AML-193 (cell line): ENCODE measurements at regions not wholly inside any gene's neighbourhood (a gene's known extent, or its start where the extent isn't known, plus 50 kb on each side); places are given as distances from the start of the nearest gene placed in this dataset.

Experiments
- DNase-seq, 2 experiments: peaks; one replicate each; lab custom pipeline; 2025; lab: John Stamatoyannopoulos, UW

DNA sequence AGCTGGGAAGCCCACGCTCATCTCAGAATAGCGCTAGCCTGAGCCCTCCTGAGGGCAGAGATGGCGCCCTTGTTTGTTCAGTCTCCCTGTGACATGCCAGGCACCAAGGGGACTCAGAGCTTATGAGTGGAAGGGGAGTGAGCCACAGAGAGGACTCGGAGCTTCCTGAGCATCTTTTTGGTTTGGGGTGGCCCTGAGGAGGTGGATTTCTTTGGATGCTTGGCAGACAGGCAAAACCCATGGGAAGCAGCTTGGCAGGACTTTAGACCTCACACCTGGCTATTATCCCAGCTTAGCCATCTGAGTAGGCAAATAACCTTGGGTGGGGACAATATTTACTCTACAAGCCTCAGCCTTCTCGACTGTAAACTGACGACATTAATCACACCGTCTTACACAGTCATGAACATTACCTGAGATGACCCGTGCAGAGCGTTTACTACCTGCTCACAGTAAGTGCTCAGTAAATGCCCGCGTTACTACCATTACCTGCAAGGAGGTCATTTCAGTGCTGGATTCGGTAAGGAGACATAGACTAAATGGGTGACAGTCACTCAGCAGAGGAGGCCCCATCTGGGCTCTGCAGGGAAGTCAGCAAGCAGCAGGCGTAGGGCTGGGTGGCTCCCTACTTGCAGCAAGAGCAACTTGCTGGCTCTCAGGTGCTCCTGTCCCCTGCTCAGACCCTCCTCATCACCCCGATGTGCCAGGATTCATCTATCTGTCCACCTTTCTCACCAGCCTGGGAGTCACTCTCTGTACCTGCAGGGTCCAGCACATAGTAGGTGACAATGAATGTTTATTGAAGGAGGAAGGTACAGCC is 54.9 kb downstream of the KLHDC7A start:
- no peak for DNase-seq

- no peak for DNase-seq
Observed at GRCh38 chr1:18536356-18536755, 55.6 kb downstream of the KLHDC7A start.

- no peak for DNase-seq
Observed at GRCh38 chr1:18536915-18537314, 56.2 kb downstream of the KLHDC7A start.

- no peak for DNase-seq
Observed at GRCh38 chr1:18537386-18538306, 56.9 kb downstream of the KLHDC7A start.

- no peak for DNase-seq
Observed at GRCh38 chr1:18539171-18539570, 58.4 kb downstream of the KLHDC7A start.

GRCh38 chr1:18540136-18540765 is 59.5 kb downstream of the KLHDC7A start:
- no peak for DNase-seq

DNA sequence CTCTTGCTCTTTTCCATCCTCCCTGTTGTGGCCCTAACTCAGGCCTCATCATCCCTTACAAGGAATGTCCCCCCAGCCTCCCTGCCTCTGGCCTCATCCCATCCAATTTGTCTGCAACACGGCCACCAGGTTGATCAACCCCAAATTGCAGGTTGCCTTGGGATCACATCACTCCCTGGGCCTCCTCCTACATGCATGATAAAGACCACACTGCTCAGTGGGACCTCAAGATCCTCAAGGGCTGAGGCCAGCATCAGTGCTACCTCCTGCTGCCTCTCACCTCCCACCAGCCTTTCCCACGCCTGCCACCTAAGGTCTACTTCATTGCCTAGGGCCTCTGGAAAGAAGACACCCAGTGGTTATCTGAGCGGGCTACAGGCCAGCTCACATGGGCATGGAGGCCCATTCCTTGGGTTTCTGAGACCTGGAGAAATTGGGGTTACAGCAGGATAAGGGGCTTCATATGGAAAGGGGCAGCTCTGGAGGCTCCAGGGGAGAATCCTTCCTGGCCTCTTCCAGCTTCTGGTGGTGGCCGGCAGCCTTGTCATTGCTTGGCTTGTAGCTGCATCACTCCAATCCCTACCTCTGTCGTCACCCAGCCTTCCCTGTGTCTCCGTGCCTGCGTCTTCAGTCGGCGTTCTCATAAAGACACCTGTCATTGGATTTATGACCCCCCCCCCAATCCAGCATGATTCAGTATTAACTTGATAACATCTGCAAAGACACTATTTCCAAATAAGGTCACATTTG is 60.5 kb downstream of the KLHDC7A start:
- DNase-seq = no peak

DNA sequence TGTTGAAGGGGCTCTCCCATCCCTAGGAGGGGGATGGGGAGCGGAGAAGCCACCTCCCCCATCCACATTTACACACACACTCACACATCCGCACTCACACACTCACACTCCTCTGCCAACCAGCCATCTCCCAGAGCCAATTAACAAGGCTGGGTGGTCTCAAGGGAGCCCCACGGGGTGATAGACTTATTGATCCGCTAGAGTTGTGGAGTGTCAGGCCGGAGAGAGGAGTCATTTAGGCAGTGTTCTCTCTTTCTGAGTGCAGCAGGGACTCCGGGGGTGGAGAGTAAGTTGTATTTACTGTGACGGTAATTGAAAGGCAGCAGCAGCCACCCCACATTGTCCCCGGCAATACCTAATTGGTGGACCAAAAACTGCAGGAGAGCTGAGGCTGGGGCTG is 61.6 kb downstream of the KLHDC7A start:
- no peak for DNase-seq

- no peak for DNase-seq
Observed at GRCh38 chr1:18546026-18546425, 65.3 kb downstream of the KLHDC7A start.

DNA sequence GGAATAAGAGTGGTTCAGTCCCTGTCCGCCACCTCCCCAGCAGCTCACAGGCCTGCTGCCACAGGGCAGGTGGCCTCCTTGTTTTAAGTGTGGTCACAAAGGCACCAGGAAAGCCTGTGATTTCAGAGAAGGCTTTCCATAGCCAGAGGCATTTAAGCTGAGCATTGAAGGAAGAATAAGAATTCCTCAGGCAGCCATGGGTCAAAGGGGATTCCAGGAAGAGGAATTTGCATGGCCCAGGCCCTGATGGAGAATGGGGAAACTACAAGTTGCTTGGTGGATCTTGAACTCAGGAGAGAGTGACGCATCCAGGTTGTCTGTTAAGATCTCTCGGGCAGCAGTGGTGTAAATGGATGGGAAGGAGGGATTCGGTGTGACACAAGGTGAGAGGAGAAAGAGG is 66.7 kb downstream of the KLHDC7A start:
- no peak for DNase-seq

DNA sequence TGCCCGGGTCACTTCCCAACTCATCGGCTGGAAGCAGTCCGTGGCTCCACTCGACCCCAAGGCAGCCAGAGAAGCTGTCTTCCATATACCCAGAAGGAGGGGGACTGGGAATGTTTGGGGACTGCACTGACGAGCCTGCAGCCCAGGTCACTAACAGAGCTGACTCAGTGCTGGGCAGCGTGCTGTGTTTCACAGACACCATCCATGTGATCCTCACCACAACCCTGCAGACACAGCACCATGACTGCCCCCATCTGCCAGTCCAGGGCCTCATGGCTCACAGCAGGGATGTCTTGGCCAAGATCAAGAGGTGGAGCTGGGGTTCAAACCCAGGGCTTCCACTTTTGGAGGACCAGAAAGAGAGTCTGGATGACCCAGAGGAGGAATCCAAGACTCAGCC is 67.9 kb downstream of the KLHDC7A start:
- no peak for DNase-seq

DNA sequence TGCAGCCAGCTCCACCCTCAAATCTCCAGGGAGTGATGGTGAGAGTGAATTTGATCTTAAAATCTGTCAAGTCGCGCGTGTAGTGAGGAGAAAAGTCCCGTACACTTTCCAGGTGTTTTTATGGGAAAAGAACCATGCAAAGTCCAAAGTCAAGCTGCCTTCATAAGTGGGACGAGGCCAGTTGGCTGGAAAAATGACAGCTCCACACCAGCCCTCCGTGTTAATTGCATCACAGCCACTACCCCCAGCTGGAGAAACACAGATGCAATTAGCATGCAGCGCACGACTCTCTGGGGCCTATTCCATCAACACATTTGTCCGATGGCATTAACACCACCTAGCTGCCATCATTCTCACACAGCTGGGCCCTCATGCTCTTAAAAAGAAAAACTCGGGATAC is 68.4 kb downstream of the KLHDC7A start:
- no peak for DNase-seq

- no peak for DNase-seq
Observed at GRCh38 chr1:18549906-18550305, 69.2 kb downstream of the KLHDC7A start.

DNA sequence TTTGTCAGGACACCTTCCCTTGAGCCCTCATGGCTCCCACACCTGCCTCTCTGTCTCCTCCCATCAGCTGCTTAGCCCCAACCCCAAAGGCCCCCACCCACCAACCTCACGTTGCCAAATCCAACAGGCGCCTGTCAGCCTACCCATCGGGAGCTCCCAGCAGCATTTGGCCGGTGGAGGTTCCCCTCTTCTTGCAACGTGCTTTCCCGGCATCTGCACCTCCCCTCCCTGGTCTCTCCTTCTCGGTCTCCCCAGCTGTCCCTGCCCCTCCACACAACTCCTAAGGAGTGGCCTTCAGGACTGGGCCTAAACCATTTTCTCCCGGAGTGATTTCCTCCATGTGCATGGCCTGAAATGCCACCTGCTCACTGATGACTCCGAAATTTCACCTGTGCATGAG is 71.9 kb downstream of the KLHDC7A start:
- no peak for DNase-seq

- DNase-seq = no peak
Observed at GRCh38 chr1:18553388-18553787, 72.7 kb downstream of the KLHDC7A start.

- DNase-seq = no peak
Observed at GRCh38 chr1:18554099-18554498, 73.4 kb downstream of the KLHDC7A start.

DNA sequence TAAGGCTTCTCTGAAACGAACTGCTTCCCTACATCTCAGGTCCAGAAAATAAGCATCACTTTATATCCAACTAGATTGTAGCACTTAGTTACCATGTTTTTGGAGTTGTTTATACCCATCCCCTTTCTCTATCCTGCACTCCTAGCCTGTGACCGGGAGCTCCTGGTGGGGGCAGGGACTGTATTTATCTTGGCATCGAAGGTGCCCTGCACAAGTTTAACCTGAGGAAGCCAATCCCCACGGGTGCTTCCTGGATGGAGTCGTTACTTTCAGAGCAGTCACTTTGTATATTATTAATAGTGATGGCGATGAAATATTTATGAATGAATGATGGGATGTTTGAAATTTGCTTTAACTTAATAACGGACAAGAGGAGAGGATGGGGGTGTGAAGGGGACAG is 73.9 kb downstream of the KLHDC7A start:
- no peak for DNase-seq

DNA sequence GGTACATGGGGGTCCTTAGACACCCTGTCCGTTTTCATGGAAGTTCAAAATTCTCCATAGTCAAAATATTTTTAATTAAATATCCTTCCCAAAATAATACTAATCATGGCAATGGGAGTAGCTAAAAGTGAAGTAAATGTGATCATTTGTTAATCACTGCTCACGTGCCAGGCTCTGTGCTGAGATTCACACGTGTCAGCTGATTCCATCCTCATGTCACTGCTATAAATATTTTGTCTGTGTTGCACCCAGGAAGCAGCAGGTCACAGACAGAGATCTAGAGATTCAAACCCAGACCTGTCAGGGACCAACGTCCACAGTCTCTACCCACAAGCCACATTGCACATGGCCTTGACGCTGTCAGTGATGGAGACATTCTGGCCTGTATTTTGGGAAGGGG is 74.3 kb downstream of the KLHDC7A start:
- no peak for DNase-seq

DNA sequence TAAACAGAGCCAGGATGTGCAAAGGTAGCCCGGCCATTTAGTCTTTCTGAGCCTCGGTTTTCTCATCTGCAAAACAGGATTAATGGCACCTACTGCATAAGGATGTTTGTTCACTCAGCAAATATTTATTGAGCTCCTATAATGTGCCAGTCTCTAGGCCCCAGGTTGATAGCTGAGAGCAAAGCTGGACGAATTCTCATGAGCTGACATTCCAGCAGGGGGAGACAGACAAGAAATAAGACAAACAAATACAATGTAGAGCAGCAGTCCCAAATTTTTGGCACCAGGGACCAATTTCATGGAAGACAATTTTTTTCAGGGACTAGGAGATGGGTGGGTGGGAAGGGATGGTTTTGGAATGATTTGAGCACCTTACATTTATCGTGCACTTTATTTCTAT is 74.3 kb upstream of the PAX7 start:
- DNase-seq = peak in 1 of 2 experiments; percentile 19

GRCh38 chr1:18557621-18558465 is 72.8 kb upstream of the PAX7 start:
- DNase-seq = no peak

DNA sequence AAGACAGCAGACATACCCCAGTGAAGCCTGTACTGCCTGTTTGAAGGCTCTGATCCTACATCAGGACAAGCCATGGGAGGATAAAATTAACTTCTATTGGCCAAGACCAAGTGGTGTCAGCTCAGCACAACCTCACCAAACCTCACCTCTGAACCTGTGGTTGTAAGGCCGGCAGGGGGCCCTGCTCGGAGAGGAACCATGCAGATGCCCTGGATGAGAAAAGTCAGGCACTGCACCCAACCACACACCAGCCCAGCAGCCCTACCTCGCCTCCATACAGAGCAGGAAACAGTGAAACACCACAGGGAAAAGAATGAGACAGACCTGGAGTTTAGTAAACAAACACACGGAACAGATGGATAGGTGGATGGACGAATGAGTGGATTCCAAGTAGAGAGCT is 70.0 kb upstream of the PAX7 start:
- DNase-seq = no peak
